Trophoblast cell (in vitro differentiated cells and primary cell): ENCODE measurements at regions not wholly inside any gene's neighbourhood (a gene's known extent, or its start where the extent isn't known, plus 50 kb on each side); places are given as distances from the start of the nearest gene placed in this dataset.
"Not testable (repeated sequence)": the region's sequence is repeated elsewhere in the genome, so short reads cannot be mapped to it uniquely, and the experiment has no call there.

Experiments used
- DNase-seq, 2 donors: peaks; one replicate each; pipeline ENCODE4 v3.0.0-alpha.2; 2016
- H2AFZ ChIP-seq: 2 replicates; pipeline ENCODE4 v1.6.1; 2013; ENCODE audit warnings: low read length, moderate library complexity, mild to moderate bottlenecking; ENCODE audit not compliant: insufficient read depth, poor library complexity
- H2AK5ac ChIP-seq: 2 replicates; pipeline ENCODE4 v1.6.1; 2013; ENCODE audit warnings: mild to moderate bottlenecking, low read length
- H2BK120ac ChIP-seq: 2 replicates; pipeline ENCODE4 v1.6.1; 2013; ENCODE audit warnings: low read length, mild to moderate bottlenecking, moderate library complexity; ENCODE audit not compliant: insufficient read depth, poor library complexity
- H2BK12ac ChIP-seq: 2 replicates; pipeline ENCODE4 v1.6.1; 2013; ENCODE audit warnings: mild to moderate bottlenecking, low read length, moderate library complexity
- H2BK5ac ChIP-seq: 2 replicates; pipeline ENCODE4 v1.6.1; 2013; ENCODE audit warnings: low read length, low read depth, moderate library complexity, mild to moderate bottlenecking; ENCODE audit not compliant: poor library complexity
- H3K14ac ChIP-seq: 2 replicates; pipeline ENCODE4 v1.6.1; 2013; ENCODE audit warnings: mild to moderate bottlenecking, low read length
- H3K18ac ChIP-seq: 2 replicates; pipeline ENCODE4 v1.6.1; 2013; ENCODE audit warnings: mild to moderate bottlenecking, low read length
- H3K23ac ChIP-seq: 2 replicates; pipeline ENCODE4 v1.6.1; 2013; ENCODE audit warnings: low read length
- H3K27ac ChIP-seq: 2 replicates; pipeline ENCODE4 v1.5.1; 2013; ENCODE audit warnings: low read depth, mild to moderate bottlenecking, inconsistent platforms, low read length, moderate library complexity
- H3K27me3 ChIP-seq: 2 replicates; pipeline ENCODE4 v1.6.1; 2013; ENCODE audit warnings: inconsistent platforms, mild to moderate bottlenecking, low read length, moderate library complexity; ENCODE audit not compliant: insufficient read depth
- H3K36me3 ChIP-seq, 2 experiments: 1 replicate in 1 of 2; 2 replicates in 1 of 2; pipeline ENCODE4 v1.6.1; 2013; ENCODE audit warnings: low read length in 2 of 2, mild to moderate bottlenecking in 2 of 2, moderate library complexity in 1 of 2; ENCODE audit not compliant: insufficient read depth in 2 of 2, control insufficient read depth in 1 of 2
- H3K4ac ChIP-seq: 2 replicates; pipeline ENCODE4 v1.6.1; 2013; ENCODE audit warnings: low read depth, mild to moderate bottlenecking, low read length, moderate library complexity
- H3K4me1 ChIP-seq, 2 experiments: 1 replicate in 1 of 2; 2 replicates in 1 of 2; pipeline ENCODE4 v1.6.1; 2013; ENCODE audit warnings: low read length in 2 of 2, mild to moderate bottlenecking in 2 of 2, moderate library complexity in 1 of 2; ENCODE audit not compliant: insufficient read depth in 2 of 2, control insufficient read depth in 1 of 2
- H3K4me2 ChIP-seq: 2 replicates; pipeline ENCODE4 v1.6.1; 2013; ENCODE audit warnings: inconsistent platforms, mild to moderate bottlenecking, low read length, moderate library complexity
- H3K4me3 ChIP-seq: 2 replicates; pipeline ENCODE4 v1.5.1; 2013; ENCODE audit warnings: mild to moderate bottlenecking, low read depth, low read length, inconsistent platforms
- H3K79me1 ChIP-seq: one replicate; pipeline ENCODE4 v1.6.1; 2013; ENCODE audit warnings: low read length
- H3K79me2 ChIP-seq: 2 replicates; pipeline ENCODE4 v1.6.1; 2013; ENCODE audit warnings: low read length, mild to moderate bottlenecking; ENCODE audit not compliant: control insufficient read depth, insufficient read depth, poor library complexity
- H3K9ac ChIP-seq: 2 replicates; pipeline ENCODE4 v1.6.1; 2013; ENCODE audit warnings: mild to moderate bottlenecking, low read length
- H3K9me3 ChIP-seq: 2 replicates; pipeline ENCODE4 v1.6.1; 2013; ENCODE audit warnings: low read depth, mild to moderate bottlenecking, control low read depth, inconsistent platforms, low read length; ENCODE audit not compliant: insufficient read depth
- H4K12ac ChIP-seq: 2 replicates; pipeline ENCODE4 v1.6.1; 2013; ENCODE audit warnings: low read depth, mild to moderate bottlenecking, low read length, moderate library complexity
- H4K8ac ChIP-seq: 2 replicates; pipeline ENCODE4 v1.6.1; 2013; ENCODE audit warnings: low read depth, mild to moderate bottlenecking, low read length, moderate library complexity
- H4K91ac ChIP-seq: one replicate; pipeline ENCODE4 v1.6.1; 2013; ENCODE audit warnings: low read depth, mild to moderate bottlenecking, low read length, moderate library complexity
- WGBS: extraction: QIAGEN DNeasy Blood & Tissue Kit; methylation state at CpG from one replicate; pipeline ENCODE4 v1.1.7; 2013; ENCODE audit warnings: missing lambda C conversion rate; ENCODE audit not compliant: insufficient read length, insufficient coverage; ENCODE audit errors: extremely low coverage; 5-methylcytosine and 5-hydroxymethylcytosine counted together

DNA sequence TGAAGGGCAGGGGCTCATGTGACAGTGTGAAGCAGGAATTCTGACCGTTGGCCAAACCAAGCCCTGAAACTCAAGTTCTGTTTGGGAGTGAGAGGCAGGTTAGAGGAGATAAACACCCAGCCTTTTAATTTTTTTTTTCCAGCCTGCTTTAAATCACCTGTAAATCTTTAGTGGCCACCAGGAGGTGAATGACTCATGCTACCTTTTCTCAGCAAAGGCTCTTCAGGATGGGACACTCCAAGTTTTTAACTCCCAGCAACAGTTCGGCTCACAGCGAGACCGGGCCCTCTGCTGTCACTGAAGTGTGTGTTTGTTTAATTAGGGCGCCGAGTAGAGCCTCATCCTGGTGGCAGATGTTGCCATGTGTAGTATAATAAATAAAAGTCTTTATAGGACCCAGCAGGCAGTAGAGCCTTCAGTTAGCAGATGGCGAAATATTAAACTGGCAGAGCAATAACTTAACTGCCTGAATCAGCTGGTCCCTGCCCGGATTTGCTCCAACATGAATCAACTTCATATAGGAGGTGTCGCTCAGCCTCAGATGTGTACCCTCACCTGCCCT, 180.3 kb downstream of the NPIPA7 start:
- H4K8ac ChIP-seq, H2BK120ac ChIP-seq, H3K9me3 ChIP-seq, H3K4me2 ChIP-seq, H4K91ac ChIP-seq, DNase-seq, H2AFZ ChIP-seq, H3K9ac ChIP-seq, H3K79me1 ChIP-seq, H4K12ac ChIP-seq, H2AK5ac ChIP-seq, H3K27ac ChIP-seq, H3K18ac ChIP-seq, H2BK5ac ChIP-seq, H3K4me3 ChIP-seq, H3K27me3 ChIP-seq, H3K79me2 ChIP-seq, H3K23ac ChIP-seq, H3K4me1 ChIP-seq, H3K14ac ChIP-seq, H2BK12ac ChIP-seq, H3K36me3 ChIP-seq, H3K4ac ChIP-seq: not testable (repeated sequence)
- no CpG with 5 or more reads among the region's 9 CpGs for whole genome bisulfite sequencing

DNA sequence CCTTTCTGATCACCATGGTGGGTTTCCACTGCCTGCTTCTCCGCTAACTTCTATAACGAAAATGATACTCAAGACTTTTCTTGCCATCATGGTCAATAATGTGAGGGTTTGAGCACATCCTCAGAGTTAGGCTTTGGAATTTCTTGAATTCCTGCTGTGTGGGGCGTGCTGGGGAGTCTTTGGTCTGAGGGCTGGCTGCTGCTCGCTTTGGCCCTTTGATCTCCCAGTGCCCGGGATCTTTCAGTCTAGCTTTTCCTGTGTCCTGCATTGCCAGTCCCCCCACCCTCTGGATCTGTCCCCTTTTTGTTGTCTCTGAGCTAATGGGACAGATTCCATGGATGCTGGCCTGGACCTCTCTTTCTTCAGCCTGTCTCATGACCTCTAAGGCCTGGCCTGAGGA, 182.6 kb downstream of the NPIPA7 start:
- not testable (repeated sequence) for H3K4me1 ChIP-seq, H4K8ac ChIP-seq, H4K12ac ChIP-seq, H2AK5ac ChIP-seq, H3K4me3 ChIP-seq, H3K27ac ChIP-seq, H3K79me2 ChIP-seq, H3K4me2 ChIP-seq, H2BK5ac ChIP-seq, H3K79me1 ChIP-seq, H3K23ac ChIP-seq, H4K91ac ChIP-seq, H3K36me3 ChIP-seq, H3K4ac ChIP-seq, H2BK120ac ChIP-seq, H3K9ac ChIP-seq, H2BK12ac ChIP-seq, H3K18ac ChIP-seq, H2AFZ ChIP-seq, H3K9me3 ChIP-seq, DNase-seq, H3K14ac ChIP-seq, H3K27me3 ChIP-seq
- WGBS, result no CpG with 5 or more reads among the region's 5 CpGs

DNA sequence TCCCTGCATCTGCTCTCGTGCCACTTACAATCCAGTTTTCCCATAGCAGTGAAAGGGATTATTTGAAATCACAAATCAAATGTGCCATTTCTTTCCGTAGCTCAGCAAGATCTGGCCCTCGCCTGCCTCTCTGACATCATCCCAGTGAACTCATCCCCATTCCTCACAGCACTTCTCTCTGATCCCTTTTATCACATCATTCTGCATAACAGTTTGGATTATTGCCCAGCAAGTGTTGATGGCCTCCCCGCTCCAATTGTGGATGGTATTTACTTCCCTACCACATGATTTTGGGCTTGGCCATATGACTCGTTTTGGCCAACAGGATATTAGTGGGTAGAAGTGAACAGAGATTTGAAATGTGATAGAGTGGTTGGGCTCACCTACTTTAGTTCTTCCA, 185.0 kb downstream of the NPIPA7 start:
- H2AK5ac ChIP-seq, result not testable (repeated sequence)
- WGBS, result no CpG with 5 or more reads among the region's 5 CpGs

DNA sequence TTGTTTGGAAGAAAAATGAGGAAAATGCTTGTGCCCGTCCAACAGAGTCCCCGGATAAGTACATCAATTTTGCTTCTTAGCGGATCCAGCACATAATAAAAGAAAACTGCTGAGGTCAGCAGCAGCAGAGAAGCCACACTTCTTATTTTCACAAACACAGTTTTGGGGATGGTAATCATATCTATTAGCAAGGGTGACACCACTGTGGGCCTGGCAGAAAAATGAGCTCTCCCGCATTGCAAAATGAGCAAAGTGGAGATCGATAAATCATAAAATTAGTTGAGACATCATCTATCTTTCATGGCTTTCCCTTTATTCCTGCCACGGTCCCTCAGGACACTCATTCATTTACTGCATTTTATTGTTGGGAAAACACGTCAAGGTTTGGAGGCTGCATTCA, 186.4 kb downstream of the NPIPA7 start:
- not testable (repeated sequence) for H4K8ac ChIP-seq

More for the DNA sequence above, 185.0 kb downstream of the NPIPA7 start:
- not testable (repeated sequence) for H3K79me1 ChIP-seq, H3K4me1 ChIP-seq, H3K9ac ChIP-seq, H3K79me2 ChIP-seq, H4K12ac ChIP-seq, H3K4me2 ChIP-seq, H2BK12ac ChIP-seq, H3K27ac ChIP-seq, H3K9me3 ChIP-seq, H2BK120ac ChIP-seq, H2BK5ac ChIP-seq, DNase-seq, H3K4ac ChIP-seq, H2AFZ ChIP-seq, H4K91ac ChIP-seq, H3K23ac ChIP-seq, H3K4me3 ChIP-seq, H3K18ac ChIP-seq, H3K27me3 ChIP-seq, H3K14ac ChIP-seq, H4K8ac ChIP-seq, H3K36me3 ChIP-seq

More for the DNA sequence above, 186.4 kb downstream of the NPIPA7 start:
- not testable (repeated sequence) for DNase-seq, H3K4ac ChIP-seq, H2BK120ac ChIP-seq, H3K9me3 ChIP-seq, H3K36me3 ChIP-seq, H3K27me3 ChIP-seq, H3K14ac ChIP-seq, H3K9ac ChIP-seq, H4K12ac ChIP-seq, H3K79me2 ChIP-seq, H3K4me2 ChIP-seq, H3K23ac ChIP-seq, H3K27ac ChIP-seq, H3K79me1 ChIP-seq, H3K4me3 ChIP-seq, H2BK12ac ChIP-seq, H4K91ac ChIP-seq, H3K4me1 ChIP-seq, H2AK5ac ChIP-seq, H3K18ac ChIP-seq, H2BK5ac ChIP-seq, H2AFZ ChIP-seq
- no CpG with 5 or more reads among the region's 7 CpGs for WGBS
